Kidney (tissue), 13 donors: ENCODE measurements at regions not wholly inside any gene's neighbourhood (a gene's known extent, or its start where the extent isn't known, plus 50 kb on each side); places are given as distances from the start of the nearest gene placed in this dataset.

Experiments
- DNase-seq, 5 donors: peaks; one replicate each; pipeline ENCODE4 v3.0.0-alpha.2; 2013 to 2020
- FAIRE-seq: peaks from 2 replicates; lab custom pipeline; 2012; peaks lifted over from hg19 to GRCh38; lab: Jason Lieb, UNC
- H3K27ac ChIP-seq, 2 donors: one replicate each; pipeline ENCODE4 v1.7.0; 2013; ENCODE audit warnings: low read depth in 2 of 2, low read length in 2 of 2, inconsistent platforms in 1 of 2
- H3K27me3 ChIP-seq: one replicate; pipeline ENCODE4 v1.7.1; 2013; ENCODE audit warnings: low read length, inconsistent platforms; ENCODE audit not compliant: control insufficient read depth, insufficient read depth
- H3K36me3 ChIP-seq, 3 donors: one replicate each; pipeline versions ENCODE4 v1.7.0 to v1.7.1; 2013; ENCODE audit warnings: low read length in 3 of 3, control low read depth in 1 of 3, inconsistent platforms in 1 of 3; ENCODE audit not compliant: insufficient read depth in 3 of 3, control insufficient read depth in 2 of 3
- H3K4me1 ChIP-seq, 3 donors: one replicate each; pipeline versions ENCODE4 v1.7.0 to v1.7.1; 2013; ENCODE audit warnings: low read length in 3 of 3, inconsistent platforms in 1 of 3, low read depth in 1 of 3; ENCODE audit not compliant: control insufficient read depth in 2 of 3, insufficient read depth in 2 of 3
- H3K4me3 ChIP-seq, 3 donors: one replicate each; pipeline versions ENCODE4 v1.7.0 to v1.8.1; 2013; ENCODE audit warnings: low read length in 3 of 3, control low read depth in 1 of 3, inconsistent platforms in 1 of 3
- H3K9ac ChIP-seq, 3 donors: one replicate each; pipeline versions ENCODE4 v1.7.0 to v1.7.1; 2013; ENCODE audit warnings: low read length in 3 of 3, control low read depth in 1 of 3, inconsistent platforms in 1 of 3
- H3K9me3 ChIP-seq, 3 donors: one replicate each; pipeline versions ENCODE4 v1.7.0 to v1.7.1; 2013; ENCODE audit warnings: low read length in 3 of 3, control low read depth in 1 of 3, inconsistent platforms in 1 of 3; ENCODE audit not compliant: control insufficient read depth in 2 of 3, insufficient read depth in 1 of 3
- intact Hi-C: fragments of 100-400 bp; cut with DNase I; formaldehyde crosslinking; loops from one replicate; pipeline ENCODE4 v1.11.1; 2022
- TF ChIP-seq, protein P1 (sequence below): IDR thresholded peaks from 3 replicates; pipeline ENCODE4 v1.5.1; 2012; ENCODE audit warnings: mild to moderate bottlenecking, moderate library complexity, borderline replicate concordance; ENCODE audit not compliant: insufficient read depth; ENCODE audit errors: extremely low read depth
- donor health status: control.
- donor health status: control.
- donor health status: control.
- donor health status: control.
- donor health status: control.
- donor health status: DM: yes; HTN: yes; CAD: no.
- donor health status: Normal renal cell carcinoma (clear cell type).

- H3K4me3 ChIP-seq = no peak overlapping the region
- intact Hi-C loops = no loop called here
- H3K36me3 ChIP-seq = no peaks in the 10 kb centered on the region
- no peaks in the 10 kb centered on the region for H3K27me3 ChIP-seq
- H3K27ac ChIP-seq = no peak overlapping the region
- no peaks in the 10 kb centered on the region for H3K4me1 ChIP-seq
- H3K9ac ChIP-seq = no peak overlapping the region
- FAIRE-seq (no peak), DNase-seq (peak in 2 of 5 donors; percentile 5 to 8)
- TF ChIP-seq, protein P1, sequence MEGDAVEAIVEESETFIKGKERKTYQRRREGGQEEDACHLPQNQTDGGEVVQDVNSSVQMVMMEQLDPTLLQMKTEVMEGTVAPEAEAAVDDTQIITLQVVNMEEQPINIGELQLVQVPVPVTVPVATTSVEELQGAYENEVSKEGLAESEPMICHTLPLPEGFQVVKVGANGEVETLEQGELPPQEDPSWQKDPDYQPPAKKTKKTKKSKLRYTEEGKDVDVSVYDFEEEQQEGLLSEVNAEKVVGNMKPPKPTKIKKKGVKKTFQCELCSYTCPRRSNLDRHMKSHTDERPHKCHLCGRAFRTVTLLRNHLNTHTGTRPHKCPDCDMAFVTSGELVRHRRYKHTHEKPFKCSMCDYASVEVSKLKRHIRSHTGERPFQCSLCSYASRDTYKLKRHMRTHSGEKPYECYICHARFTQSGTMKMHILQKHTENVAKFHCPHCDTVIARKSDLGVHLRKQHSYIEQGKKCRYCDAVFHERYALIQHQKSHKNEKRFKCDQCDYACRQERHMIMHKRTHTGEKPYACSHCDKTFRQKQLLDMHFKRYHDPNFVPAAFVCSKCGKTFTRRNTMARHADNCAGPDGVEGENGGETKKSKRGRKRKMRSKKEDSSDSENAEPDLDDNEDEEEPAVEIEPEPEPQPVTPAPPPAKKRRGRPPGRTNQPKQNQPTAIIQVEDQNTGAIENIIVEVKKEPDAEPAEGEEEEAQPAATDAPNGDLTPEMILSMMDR = no peak
- H3K9me3 ChIP-seq = no peaks in the 10 kb centered on the region
Measured at GRCh38 chr12:77225373-77225772, 160.0 kb upstream of the E2F7 start.

- Histone ChIP-seq H3K27ac (no peak overlapping the region), H3K4me1 (no peaks in the 10 kb centered on the region), H3K9ac (no peak overlapping the region), H3K9me3 (no peaks in the 10 kb centered on the region), H3K36me3 (no peaks in the 10 kb centered on the region), H3K27me3 (no peaks in the 10 kb centered on the region), H3K4me3 (no peak overlapping the region)
- intact Hi-C loops = no loop called here
- DNase-seq (no peak), FAIRE-seq (no peak)
- TF ChIP-seq, protein P1 = no peak
Measured at GRCh38 chr12:77224346-77224745, 159.0 kb upstream of the E2F7 start.

DNA sequence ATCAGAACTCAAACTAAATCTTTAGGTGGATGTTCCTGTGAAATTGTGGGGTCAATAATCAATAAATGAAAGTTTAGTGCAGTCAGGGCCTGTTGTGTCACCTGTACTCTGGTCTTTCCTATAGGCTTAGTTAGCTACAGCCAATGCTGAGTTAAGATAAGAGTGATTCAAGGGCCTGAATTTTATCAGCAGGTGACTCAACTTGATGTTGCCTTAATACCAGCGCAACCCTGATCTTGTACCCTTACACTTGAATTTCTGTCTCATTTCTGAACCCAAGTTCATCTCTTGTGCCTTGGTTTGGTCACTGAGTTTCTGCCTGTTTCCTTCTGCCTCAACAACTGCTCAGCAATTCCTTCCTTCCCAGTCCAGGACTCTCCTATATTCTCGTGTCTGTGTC is 157.0 kb upstream of the E2F7 start:
- H3K27ac ChIP-seq = no peak overlapping the region
- TF ChIP-seq, protein P1 = no peak
- no peak for DNase-seq
- H3K27me3 ChIP-seq = no peaks in the 10 kb centered on the region
- FAIRE-seq = no peak
- H3K36me3 ChIP-seq = no peaks in the 10 kb centered on the region
- no peak overlapping the region for H3K4me3 ChIP-seq
- intact Hi-C loops = no loop called here
- no peaks in the 10 kb centered on the region for H3K9me3 ChIP-seq
- H3K9ac ChIP-seq = no peak overlapping the region
- no peaks in the 10 kb centered on the region for H3K4me1 ChIP-seq

DNA sequence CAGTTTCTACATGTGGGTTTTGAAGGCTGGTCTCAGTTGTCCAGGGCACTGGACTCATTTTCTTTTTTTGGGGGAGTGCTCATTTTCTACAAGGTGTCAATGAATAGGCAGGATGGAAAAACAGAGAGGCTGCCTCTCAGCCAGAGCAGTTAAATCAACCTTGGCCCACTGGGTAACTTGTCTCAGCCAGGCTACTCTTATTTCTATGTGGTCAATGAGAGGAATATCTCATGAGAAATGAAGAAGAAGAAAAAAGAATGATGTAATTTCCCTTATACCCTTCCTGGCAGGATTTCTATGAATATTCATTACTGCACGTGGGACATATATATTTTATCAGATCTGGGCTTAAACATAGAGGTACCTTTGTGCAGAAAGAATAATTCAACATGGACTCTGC is 155.2 kb upstream of the E2F7 start:
- intact Hi-C loops = no loop called here
- no peak overlapping the region for H3K4me3 ChIP-seq
- no peaks in the 10 kb centered on the region for H3K36me3 ChIP-seq
- H3K9ac ChIP-seq = no peak overlapping the region
- H3K27ac ChIP-seq = no peak overlapping the region
- FAIRE-seq (no peak), DNase-seq (no peak)
- no peaks in the 10 kb centered on the region for H3K4me1 ChIP-seq
- TF ChIP-seq, protein P1 = no peak
- H3K27me3 ChIP-seq = no peaks in the 10 kb centered on the region
- H3K9me3 ChIP-seq = no peaks in the 10 kb centered on the region
